GM13976 (cell line): ENCODE measurements at regions not wholly inside any gene's neighbourhood (a gene's known extent, or its start where the extent isn't known, plus 50 kb on each side); places are given as distances from the start of the nearest gene placed in this dataset.

Experiments
- DNase-seq: peaks from one replicate; pipeline ENCODE4 v3.0.0; 2012; ENCODE audit warnings: low spot score
- in situ Hi-C: fragments of 300-500 bp; cut with MboI; formaldehyde crosslinking; loops from one replicate; pipeline ENCODE4 v1.12.0; 2022; ENCODE audit warnings: low sequenced_read_pairs, mixed read lengths, inconsistent platforms; ENCODE audit not compliant: unreplicated experiment
- TF ChIP-seq, protein P1 (sequence below): IDR thresholded peaks from 2 replicates; pipeline ENCODE4 v1.5.1; 2012; ENCODE audit warnings: borderline replicate concordance, mild to moderate bottlenecking; ENCODE audit not compliant: insufficient read depth; ENCODE audit errors: extremely low read depth, missing control alignments, control extremely low read depth

GRCh38 chr3:152218602-152219001, 50.1 kb upstream of the MBNL1 start:
- DNase-seq, result no peak
- in situ Hi-C loops, result no loop called here
- TF ChIP-seq, protein P1, sequence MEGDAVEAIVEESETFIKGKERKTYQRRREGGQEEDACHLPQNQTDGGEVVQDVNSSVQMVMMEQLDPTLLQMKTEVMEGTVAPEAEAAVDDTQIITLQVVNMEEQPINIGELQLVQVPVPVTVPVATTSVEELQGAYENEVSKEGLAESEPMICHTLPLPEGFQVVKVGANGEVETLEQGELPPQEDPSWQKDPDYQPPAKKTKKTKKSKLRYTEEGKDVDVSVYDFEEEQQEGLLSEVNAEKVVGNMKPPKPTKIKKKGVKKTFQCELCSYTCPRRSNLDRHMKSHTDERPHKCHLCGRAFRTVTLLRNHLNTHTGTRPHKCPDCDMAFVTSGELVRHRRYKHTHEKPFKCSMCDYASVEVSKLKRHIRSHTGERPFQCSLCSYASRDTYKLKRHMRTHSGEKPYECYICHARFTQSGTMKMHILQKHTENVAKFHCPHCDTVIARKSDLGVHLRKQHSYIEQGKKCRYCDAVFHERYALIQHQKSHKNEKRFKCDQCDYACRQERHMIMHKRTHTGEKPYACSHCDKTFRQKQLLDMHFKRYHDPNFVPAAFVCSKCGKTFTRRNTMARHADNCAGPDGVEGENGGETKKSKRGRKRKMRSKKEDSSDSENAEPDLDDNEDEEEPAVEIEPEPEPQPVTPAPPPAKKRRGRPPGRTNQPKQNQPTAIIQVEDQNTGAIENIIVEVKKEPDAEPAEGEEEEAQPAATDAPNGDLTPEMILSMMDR, result no peak
